Lower leg skin (tissue), 3 donors: ENCODE measurements at regions not wholly inside any gene's neighbourhood (a gene's known extent, or its start where the extent isn't known, plus 50 kb on each side); places are given as distances from the start of the nearest gene placed in this dataset.

Experiments used
- POLR2A ChIP-seq, 2 donors: fragments of 450-650 bp; IDR thresholded peaks; one replicate each; pipeline ENCODE4 v1.6.1; 2016 to 2017; ENCODE audit warnings: antibody characterized with exemption in 2 of 2, mild to moderate bottlenecking in 1 of 2, moderate library complexity in 1 of 2
- TF ChIP-seq, protein P1 (sequence below), 3 donors: fragments of 450-650 bp; IDR thresholded peaks; one replicate each; pipeline ENCODE4 v1.5.1; 2016; ENCODE audit warnings: antibody characterized with exemption in 3 of 3, mild to moderate bottlenecking in 3 of 3, moderate library complexity in 2 of 3

DNA sequence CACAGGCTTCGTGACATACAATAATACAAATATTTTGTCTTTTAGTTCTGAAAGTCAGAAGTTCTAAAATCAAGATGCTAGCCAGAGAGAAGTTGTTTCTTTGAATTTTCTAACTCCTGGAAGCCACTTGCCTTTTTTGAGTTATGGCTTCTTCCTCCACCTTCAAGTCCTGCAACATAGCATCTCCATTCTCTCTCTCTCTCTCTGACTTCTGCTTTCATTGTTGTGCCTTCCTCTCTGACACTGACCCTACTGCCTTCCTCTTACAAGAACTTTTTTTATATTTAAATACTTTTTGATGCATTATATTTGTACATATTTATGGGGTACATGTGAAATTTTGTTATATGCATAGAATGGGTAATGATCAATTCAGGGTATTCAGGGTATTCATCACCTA lies 205.9 kb downstream of the MAP2K6 start:
- TF ChIP-seq, protein P1, sequence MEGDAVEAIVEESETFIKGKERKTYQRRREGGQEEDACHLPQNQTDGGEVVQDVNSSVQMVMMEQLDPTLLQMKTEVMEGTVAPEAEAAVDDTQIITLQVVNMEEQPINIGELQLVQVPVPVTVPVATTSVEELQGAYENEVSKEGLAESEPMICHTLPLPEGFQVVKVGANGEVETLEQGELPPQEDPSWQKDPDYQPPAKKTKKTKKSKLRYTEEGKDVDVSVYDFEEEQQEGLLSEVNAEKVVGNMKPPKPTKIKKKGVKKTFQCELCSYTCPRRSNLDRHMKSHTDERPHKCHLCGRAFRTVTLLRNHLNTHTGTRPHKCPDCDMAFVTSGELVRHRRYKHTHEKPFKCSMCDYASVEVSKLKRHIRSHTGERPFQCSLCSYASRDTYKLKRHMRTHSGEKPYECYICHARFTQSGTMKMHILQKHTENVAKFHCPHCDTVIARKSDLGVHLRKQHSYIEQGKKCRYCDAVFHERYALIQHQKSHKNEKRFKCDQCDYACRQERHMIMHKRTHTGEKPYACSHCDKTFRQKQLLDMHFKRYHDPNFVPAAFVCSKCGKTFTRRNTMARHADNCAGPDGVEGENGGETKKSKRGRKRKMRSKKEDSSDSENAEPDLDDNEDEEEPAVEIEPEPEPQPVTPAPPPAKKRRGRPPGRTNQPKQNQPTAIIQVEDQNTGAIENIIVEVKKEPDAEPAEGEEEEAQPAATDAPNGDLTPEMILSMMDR (IDR thresholded peaks at IDR 0.05): no peak
- no peak for TF ChIP-seq POLR2A (IDR thresholded peaks at IDR 0.05)
